ENCODE measurements at regions not wholly inside any gene's neighbourhood (a gene's known extent, or its start where the extent isn't known, plus 50 kb on each side); places are given as distances from the start of the nearest gene placed in this dataset.

DNA sequence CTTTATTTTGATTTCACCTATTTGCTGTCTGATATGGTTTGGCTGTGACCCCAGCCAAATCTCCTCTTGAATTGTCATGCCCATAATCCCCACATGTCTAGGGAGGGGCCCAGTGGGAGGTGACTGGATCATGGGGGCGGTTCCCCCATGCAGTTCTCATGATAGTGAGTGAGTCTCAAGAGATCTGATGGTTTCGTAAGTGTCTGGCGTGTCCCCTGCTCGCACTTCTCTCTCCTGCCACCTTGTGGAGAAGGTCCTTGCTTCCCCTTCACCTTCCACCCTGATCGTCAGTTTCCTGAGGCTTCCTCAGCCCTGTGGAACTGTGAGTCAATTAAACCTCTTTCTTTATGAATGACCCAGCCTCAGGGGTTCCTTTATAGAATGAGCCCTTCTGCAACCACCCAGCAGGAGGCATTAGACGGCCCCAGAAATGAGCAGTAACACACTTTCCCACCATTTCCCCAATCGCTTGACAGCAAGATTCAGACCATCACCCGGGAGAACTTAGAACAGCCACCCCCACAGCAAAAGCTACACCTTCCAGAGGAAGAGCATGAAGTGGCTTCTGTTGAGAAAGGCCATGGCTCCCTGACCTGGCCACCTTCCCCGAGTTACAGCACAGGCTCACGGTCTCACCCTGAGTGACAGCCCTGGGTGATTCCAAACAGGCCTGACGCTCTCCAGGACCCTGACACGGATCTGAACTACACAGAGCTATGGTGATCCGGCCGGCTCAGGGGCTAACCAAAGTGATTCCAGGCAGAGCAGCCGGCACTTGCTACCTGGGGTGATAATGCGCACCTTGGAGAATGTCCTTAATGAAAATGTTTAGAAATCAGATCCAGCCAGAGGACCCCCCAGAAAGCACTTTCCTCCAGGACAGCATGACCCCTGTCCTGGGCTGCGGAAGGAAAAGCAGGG, 131.2 kb upstream of the CDH4 start:
- no peak for DNase-seq (ENCODE audit: low read depth)

DNA sequence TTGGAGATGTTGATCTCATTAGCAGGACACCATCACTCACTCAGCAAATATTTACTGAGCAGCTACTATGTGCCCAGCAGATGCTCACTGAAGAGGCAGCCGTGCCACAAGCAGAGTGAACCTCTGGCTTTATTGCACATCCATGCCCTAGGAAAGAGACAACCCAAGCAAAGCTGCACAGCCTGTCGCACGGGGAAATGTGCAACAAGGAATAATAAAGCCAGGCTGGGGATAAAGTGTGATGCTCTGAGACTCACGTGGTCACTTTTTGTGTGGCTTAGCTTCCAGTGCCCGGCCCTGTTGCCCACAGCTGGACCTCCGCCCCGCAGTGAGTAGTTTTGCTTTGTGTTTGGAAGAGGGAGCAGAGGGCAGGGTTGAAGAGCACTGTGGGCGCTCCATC, 130.4 kb upstream of the CDH4 start:
- no peak for DNase-seq (ENCODE audit: low read depth)

DNA sequence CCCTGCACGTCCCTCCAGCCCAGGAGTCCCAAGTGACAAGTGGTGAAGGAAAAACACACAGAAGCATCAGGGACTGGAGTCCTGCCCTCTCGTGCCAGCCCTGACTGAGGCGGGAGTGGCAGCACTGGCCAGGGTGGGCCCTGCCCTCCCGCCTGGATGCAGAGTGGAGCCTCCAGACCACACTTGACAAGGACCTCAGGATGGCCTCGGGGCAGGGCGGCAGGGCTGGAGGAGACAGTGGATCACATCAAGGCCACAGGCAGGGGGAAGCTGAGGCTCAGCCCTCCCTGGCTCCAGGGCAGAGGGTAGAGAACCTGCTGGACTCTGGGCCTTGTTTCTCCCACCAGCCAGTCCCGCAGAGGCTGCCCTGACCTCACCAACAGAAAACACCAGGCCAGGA, 128.8 kb upstream of the CDH4 start:
- no peak for DNase-seq (ENCODE audit: low read depth)

DNA sequence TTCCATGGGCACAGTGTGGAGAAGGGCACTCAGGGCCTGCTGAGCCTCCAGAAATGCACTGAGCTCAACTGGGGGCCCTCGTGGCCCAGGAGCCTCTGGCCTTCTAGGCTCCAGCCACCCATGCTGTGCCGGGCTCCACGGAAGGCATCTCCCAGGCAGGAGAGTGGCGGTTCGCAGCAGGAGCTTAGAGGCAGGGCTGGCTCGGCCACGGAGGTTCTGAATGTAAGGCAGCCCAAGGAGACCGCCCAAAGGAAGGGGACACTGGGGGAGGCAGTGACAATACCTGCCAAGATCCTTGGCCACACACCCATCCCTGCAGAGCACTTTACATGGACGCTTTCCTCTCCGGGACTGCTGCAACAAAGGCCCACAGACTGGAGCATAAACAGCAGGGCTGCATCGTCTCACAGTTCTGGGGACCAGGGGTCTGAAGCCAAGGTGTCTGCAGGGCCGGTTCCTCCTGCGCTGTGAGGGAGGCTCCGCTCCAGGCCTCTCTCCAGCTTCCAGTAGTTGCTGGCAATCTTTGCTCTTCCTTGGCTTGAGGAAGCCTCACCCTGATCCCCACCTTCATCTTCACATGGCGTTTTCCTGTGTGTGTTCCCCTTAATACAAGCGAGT, 128.2 kb upstream of the CDH4 start:
- no peak for DNase-seq (ENCODE audit: low read depth)

DNA sequence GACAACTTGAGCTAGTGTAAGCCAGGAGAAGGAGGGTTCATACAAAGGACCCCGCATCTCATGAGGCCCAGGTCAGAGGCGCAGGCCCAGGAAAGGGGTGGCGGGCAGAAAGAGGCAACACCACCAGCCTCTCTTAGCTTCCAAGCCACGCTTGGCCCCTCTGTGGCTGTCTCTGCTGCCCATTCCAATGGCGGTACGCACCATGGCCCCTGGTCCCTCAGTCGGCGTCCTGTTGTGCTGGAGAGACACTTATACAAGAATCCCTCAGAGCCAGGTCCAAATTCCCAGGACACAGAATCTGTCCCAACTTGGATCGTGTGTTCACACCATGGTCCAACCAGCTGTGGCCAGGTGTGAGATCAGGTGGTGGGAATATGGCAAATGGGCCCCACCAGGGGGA, 127.0 kb upstream of the CDH4 start:
- no peak for DNase-seq (ENCODE audit: low read depth)

DNA sequence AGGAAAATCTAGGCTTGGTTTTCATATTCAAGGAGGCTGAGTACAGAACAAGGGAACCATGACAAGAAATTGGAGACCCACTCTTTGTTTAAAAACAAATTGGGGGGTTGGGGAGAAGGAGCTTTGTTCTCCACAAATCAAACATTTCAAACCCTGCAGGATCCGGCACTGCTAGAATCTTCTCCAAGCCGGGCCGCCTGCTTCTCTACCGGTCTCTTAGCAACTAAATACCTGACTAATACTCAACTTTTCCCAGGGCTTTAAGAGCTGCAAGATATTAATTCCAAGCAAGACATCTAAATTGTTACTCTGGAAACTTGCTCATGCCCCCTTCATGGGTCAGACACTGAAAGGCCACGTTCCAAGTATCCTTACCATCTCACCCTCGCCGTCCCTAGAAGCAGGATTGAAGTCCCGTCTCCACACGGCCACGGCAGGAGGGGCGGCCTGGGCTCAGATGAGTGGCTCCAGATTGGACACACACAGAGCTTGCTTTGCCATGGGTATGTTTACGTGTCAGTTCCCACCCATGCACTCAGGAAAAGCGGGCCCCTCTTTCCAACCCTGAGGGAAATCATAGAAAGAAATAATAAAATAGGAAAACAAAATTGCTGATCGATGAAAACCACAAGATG, 126.4 kb upstream of the CDH4 start:
- DNase-seq (ENCODE audit: low read depth), result no peak

DNA sequence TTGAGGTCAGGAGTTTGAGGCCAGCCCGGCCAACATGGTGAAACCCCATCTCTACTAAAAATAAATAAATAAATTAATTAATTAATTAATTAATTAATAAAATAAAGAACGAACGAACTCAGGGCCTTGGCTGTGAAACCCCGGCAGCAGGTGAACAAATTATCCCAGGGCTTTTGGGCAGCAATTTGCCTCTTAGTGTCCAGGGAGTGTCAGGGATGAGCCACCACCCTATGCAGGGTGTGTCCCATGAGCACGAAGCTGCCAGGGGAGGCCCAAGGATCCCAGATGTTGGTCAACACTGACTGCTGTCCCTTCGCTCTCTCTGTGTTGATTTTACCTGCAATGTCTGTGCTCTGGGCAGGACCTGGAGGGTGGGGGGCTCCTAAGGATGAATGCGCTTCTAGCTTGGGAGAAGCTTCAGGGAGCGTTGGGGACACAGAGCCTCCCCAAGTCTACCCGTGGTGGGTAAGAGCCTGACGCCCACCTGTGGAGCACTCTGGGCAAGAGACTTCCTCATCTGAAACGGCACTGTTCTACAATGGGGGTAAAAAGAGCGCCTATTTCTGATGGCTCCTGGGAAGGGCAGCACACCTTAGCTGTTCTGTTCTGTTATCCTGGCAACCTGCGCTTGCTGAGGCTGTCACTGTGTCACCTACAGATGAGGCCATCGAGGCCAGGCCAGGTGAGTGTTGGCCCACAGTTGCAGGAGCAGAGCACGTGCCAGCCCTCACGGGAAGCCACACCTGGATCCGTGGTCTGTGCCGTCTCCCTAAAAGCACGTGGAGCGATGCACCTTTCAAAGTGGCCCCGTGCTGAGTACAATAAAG, 125.5 kb upstream of the CDH4 start:
- DNase-seq (ENCODE audit: low read depth), result no peak

DNA sequence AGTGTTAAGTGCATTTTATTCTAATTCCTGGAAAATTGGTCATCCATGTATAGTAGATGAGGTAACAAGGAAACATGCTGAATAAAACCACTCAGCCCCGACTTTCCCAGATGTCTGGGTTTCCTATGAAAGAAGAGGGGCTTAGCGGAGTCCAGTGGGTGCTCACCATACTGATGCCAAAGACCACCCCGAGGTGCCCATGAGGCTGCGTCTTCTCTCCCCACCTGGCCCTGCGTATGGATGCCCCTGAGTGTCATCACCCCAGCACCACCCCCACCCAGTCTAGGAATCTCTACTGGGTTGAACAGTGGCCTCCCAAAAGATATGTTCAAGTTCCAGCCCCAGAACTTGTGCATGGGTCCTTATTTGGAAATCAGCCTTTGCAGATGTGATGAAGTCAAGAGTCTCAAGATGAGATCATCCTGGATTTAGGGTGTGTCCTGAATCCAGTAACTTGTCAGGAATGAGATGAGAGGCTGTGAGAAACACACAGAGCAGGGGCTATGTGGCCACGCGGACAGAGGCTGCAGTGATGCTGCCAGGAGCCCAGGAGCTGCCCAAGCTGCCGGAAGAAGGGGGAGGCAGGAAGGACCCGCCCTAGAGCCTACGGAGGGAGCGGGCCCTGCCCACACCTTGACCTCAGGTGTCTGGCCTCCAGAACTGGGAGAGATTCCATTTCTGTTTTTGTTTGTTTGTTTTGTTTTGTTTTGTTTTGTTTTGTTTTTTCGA, 124.6 kb upstream of the CDH4 start:
- peak; percentile 46 for DNase-seq (ENCODE audit: low read depth)

DNA sequence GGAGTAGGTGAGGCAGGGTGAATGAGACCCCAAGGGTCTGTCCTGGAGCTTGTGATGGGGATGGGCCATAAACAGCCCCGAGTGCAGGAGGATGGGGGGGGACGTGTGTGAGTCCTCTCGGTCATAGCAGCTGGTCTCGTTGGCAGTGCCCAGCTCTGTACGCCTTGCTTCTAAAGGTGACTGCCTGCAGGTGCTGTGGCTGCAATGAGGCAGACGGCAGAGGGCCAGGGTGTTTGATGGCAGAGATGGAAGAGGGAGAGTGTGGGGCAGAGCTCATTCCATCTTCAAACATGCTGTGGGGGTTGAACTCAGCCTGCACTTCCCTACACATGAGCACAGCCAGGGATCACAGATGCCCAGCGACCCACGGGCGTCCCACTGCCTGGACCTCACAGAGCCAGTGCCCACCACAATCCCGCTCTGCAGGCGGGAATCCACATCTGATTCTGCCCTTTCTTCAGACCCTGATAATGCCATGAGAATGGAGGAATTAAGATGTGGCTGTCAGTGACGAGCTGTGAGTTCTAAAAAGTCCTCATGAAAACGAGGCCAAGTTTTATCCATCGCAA, 123.3 kb upstream of the CDH4 start:
- no peak for DNase-seq (ENCODE audit: low read depth)

DNA sequence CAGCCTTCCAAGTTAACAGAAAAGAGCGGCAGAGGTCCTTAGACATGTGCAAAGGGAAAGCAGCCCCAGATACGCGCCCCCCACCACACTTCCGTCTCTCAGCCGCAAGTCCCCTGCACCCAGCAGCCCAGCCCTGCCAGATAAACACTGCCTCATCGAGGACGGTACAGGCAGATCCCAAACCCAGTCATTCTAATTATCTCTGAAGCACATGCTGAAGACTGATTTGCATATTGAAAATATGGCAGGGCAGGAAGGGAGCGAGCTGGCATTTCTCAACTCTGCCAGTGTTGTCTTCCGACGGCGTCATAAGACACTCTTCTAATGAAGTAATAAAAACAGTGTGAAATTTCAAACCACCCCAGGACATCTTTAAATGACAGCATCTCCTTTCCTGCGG, 122.8 kb upstream of the CDH4 start:
- no peak for DNase-seq (ENCODE audit: low read depth)

DNA sequence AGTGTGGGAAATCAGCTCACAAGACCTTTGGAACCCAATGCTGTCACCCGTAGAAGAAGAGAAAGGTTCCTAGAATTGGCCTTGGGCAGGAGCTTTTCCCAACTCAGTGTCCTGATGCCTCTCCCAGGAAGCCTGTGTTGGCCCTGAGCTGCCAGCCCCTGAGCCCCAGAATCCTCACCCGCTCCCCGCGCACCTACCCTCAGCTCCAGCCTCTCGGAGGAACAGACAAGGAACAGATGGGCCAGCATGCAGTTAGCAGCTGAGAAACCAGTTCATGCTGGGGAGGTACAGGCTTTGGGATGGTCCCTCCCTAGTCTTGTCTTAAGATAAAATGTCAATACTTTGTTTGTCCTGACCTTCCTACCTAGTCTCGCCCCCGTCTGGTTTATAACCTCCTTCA, 121.9 kb upstream of the CDH4 start:
- no peak for DNase-seq (ENCODE audit: low read depth)

DNA sequence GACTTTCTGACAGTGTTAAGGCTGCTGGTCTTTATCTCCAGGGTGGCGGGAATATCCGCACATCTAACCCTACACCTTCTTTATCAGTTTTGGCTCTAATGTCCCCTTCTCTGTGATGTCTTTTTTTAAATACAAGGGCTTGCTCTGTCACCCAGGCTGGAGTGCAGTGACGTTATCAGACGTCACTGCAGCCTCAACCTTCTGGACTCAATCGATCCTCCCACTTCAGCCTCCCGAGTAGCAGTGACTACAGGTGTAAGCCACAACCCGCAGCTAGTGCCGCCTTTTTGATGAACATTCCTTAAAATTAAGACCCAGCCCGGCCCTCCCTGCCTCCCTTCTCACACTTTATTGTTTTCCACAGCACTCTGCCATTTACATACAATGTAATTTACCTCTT, 120.1 kb upstream of the CDH4 start:
- no peak for DNase-seq (ENCODE audit: low read depth)

DNA sequence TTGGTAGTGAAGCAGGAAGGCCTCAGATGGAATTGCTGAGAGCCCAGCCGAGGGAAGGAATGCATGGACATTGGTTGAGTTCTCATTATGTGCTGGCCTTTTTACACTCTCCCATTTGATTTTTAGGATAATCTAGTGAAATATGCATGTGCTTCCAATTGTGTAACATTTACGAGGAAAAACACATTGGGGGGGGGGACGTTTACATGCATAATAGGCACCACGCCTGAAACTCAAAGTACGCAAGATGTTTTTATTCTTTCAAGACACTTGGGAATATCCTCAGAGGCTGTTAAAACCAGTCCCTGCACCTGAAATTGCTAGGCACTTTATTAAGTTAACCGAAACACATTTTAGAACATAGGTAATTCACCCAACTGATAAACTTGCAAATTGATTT, 118.5 kb upstream of the CDH4 start:
- DNase-seq (ENCODE audit: low read depth), result no peak

DNA sequence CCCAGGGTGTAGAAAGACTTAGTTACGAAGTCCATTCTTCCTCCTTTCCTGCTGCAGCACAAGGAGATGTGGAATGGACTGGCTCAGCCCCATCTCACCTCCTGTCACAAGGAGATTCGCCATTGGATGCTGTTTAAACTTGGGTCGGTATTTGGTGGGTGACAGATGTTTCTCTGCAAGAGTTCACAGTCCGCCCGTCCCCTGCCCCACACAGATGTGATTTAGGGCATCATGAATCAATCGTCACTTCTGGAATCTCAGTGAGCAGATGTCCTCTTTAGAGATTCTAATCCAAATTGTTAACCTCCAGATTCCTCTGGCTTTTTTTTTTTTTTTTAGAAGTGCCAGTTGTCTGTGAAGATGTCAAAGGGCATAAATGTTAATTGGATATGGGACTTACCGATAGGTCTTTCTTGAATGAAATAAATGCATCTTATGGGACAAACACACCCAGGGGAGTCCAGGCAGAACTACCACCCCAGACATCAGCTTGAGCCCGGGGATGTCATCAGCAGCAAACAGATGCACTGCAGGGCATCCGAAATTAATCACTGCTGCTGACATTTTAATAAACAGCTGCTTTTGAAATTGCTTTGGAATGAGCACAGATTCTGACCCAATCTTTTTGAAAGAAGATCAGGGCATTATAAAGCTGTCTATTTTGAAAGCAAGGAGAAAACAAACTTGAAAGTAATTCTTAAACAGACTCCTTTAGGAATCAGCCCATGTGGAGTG, 117.6 kb upstream of the CDH4 start:
- DNase-seq (ENCODE audit: low read depth), result no peak

DNA sequence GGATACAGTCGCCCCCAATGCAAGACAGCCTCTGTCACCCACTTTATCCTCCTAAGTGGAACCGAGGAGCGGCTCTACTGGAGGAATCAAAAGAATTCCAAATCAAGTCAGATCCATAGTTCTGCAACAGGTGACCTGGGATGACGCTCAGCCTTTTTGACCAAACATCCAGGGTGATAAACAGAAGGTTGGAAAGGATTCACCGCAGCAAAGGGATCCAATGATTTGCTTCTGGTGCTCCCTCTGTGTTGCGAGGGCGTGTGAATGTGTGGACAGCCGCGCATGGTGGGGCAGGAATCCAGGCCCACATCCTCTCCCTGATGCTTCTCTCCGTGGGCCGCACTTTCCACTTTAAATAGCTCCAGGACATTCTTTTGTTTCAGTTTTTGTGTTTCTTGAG, 116.8 kb upstream of the CDH4 start:
- DNase-seq (ENCODE audit: low read depth), result no peak

DNA sequence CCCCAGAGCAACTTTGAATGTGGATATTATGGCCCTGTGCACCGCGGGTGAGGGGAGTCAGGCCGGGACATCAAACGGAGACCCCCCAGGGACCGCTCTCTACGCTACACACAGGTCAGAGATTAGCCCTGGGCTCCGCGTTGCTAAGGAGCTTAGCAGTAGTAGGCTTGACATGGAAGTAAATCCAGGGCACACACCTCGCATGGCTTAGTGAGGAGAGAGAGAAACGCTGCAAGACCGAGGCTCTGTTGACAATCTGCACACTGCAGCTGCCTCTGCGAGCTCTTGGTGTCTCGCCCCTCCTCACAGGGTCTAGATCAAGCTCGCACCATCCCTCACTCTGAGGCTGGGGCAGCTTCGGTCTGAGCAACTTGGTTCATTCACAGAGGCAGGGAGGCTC, 116.1 kb upstream of the CDH4 start:
- no peak for DNase-seq (ENCODE audit: low read depth)

DNA sequence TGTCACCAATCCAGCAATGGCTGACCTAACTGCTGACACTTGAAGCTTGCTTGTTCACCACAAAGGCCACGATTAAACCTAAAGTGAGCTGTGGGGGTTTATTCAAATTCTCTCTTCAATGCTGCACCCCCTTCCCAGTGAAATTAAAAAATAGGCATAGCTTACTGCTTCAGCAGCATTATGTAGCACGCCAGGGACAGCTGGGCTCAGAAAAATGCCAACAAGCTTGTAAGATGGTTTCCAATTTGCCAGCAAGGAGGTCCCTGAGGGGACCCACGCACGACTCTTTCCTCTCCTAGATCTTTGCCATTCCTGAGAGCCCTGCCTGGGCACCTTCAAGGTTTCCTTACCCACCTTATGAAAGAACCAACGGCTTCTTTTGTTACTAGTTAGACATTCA, 113.5 kb upstream of the CDH4 start:
- no peak for DNase-seq (ENCODE audit: low read depth)

DNA sequence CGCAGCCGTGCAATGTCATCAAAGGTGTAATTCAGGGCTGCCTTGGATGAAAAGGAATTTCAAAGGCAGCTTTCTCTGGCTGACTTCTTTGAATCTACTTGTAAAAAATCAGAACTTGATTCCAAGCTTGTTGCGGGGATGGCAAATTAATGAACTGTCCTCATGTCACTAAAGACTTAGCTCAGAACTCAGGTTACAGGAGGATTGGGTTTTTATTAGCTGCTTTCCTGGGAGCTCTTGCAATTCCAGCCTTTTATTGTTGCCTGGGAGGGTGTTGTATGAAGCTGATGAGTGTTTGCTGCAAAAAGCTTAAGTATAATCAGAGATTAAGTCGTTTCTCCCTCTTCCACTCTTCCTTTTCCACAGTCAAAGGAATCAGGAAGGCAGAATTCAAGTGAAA, 113.0 kb upstream of the CDH4 start:
- DNase-seq (ENCODE audit: low read depth), result no peak

DNA sequence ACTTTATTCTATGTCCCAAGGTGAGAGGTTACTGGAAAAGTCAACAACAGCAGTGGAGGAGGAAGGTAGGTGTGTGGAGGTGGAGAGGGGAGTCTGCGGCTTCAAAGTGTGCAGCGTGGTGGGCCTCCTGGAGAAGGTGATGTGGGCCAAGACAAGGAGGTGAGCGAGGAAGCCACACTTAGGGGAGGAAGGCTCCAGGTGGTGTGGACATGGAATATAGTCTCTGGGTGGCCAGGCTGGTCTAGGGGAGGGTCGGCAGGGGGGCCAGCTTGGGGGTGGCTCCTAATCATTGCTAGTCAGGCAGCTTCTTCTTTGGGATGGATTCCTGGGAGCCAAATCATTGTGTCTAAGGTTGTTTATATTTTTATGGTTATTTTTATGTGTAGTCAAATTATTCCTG, 111.5 kb upstream of the CDH4 start:
- DNase-seq (ENCODE audit: low read depth), result no peak

DNA sequence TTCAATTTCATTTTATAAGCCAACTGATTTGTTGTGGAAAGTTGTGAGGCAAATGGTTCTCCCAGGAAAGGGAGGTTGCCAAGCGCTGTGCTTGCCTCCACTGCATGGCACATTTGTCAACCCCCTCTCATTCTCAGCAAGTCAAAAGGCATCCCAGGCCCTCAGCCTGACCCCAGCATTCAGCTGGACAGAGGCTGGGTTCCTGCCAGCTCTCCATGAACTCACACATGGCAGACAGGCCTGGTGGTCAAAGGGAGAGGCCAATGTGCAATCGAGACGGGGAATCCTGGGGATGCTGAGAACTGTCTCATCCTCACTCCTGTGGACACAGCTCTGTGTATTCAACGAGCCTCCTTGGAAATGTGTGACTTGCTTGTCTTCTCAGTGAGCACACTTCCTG, 106.0 kb upstream of the CDH4 start:
- DNase-seq (ENCODE audit: low read depth), result no peak

Data from forelimb muscle (tissue), 1 donor.